HG02938 (cell line): ENCODE measurements at regions not wholly inside any gene's neighbourhood (a gene's known extent, or its start where the extent isn't known, plus 50 kb on each side); places are given as distances from the start of the nearest gene placed in this dataset.
"Not testable (repeated sequence)": the region's sequence is repeated elsewhere in the genome, so short reads cannot be mapped to it uniquely, and the experiment has no call there.

Source experiments
- ATAC-seq: cut with Tn5 transposase; IDR thresholded peaks from one replicate; pipeline ENCODE4 v1.9.1; 2021; ENCODE audit warnings: mild to moderate bottlenecking, moderate library complexity; ENCODE audit not compliant: unreplicated experiment

DNA sequence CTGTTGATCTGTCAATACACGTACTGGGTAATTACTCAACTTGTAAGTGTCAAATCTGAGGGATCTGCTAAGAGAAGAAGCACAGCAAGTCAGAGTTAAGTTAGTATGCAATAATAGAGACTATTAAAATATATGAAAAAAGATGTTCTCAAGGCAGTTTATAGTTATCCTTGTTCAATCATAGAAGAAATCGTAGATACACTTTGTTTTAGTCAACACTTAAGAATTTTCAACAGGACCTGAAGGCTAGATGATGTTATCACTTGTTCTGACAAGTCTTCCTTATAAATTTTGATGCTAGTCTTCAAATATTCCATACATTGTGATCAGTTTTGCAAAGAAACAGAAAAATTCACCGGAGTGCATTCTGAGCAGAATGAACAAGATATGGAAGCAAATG lies 91.1 kb upstream of the KCNQ5 start:
- ATAC-seq = no peak

DNA sequence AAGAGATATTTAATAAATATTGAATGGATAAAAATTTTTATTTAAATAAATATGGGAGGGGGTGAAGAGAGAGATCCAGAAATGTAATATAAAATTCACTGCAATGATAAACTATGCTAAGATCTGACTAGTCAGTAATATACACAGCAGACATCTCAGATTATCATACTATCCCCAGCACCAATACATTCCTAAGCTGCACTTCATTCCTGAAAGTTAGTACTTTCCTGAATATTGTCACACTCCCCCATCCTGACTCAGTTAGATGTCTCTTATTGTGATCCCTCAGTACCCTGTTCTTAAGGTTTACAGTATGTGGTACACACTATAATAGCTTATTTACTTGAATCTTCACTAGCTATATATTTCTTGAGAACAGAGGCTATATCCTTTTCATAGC lies 88.3 kb upstream of the KCNQ5 start:
- ATAC-seq = no peak

DNA sequence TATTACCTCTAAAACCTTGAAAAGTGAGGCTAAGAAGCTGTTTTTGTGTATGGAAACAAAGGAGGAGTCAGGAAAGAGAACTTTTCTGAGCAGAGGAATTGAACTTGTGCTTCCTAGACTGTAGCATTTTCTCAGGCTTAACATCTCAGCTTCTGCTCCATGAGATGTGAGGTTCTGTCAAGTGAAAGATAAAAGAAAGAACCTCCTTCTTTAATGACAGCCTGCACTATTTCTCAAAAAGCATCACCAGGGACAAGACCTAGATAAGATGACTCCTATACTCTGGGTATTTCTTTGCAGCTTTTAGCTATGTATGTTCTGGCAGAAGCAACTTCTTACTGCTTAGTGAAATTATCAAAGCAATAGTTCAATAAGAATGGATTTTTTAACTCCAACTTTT lies 87.6 kb upstream of the KCNQ5 start:
- ATAC-seq = no peak

- ATAC-seq = no peak
These were observed 86.7 kb upstream of the KCNQ5 start for GRCh38 chr6:72535124-72535523.

GRCh38 chr6:72547020-72547419 lies 74.8 kb upstream of the KCNQ5 start:
- no peak for ATAC-seq

DNA sequence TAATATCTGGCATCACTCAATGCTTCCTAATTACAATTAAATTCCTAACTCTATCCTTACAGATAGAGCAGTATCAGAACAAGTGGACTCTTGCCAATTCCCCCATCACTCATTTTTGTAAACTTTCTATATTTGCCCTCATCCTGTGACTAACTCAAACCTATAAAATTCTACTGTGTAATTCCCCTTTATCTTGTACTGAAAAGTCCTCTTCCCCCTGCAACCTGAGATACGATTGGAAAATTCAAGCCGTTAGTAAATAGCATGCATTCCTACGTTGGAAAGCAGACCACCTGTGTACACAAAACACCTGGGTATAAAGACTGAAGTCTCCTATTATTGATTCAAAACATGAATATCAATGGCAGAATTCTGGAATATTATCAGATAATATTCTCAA lies 70.4 kb upstream of the KCNQ5 start:
- no peak for ATAC-seq

DNA sequence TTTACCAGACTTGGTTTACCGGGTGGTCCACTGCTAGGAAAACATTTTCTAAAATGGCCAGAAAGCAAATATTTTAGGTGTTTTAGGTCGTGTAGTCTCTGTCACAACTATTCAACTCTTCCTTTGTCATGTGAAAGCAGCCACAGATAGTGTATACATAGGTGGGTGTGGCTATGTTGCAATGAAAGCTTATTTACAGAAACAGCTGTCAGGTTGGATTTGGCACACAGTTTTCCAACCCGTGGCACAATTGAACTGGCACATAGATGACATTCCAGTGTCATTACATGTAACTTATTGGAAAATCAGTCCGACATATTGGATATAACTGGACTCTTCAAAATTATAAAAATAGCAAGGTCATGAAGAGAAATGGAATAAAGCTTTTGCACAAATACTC lies 68.9 kb upstream of the KCNQ5 start:
- ATAC-seq = no peak

DNA sequence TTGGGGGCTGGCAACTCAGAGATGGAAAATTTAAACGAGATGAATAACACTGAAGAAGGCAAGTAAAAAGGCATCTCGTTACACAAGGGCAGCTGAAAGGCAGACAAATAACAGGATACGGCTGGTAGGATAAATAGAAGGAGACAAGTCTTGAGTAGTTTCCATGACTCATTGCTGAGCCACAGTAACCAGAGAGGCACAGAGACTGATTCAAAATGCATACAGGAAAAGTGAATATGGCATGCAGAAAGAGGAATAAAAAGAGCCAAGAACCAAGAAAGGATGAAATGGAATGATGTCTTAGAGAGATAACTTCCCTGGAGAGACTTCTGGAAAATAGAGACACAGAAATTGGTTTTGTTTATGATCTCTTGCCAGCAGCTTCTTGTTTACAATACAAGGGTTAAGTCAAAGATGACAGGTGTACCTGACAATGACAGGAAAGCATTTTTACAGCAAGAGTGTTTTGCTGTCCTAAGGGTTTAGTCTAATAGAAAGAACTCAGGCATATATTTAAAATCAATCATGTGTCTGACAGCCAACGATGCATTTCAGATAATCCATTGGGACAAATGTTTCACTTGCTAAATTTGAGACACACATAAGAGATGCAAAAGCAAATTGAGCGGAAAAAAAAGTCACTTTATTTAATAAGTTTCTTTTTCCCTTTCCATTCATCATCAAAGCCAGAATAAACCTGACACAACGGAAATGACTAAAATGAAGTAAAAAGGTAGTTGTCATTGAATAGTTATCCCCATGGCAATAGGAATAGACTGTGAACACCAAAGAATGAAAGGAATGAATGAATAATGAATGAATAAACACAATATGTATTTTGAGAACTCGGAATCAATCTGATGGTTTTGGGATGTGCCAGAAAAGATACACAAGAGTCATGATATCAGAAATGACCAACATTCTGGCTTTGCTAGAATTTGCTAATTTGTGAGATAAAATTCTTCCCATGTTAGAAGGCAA lies 68.0 kb upstream of the KCNQ5 start:
- no peak for ATAC-seq

GRCh38 chr6:72554761-72555221 lies 67.1 kb upstream of the KCNQ5 start:
- ATAC-seq = no peak

GRCh38 chr6:72559067-72559466 lies 62.8 kb upstream of the KCNQ5 start:
- ATAC-seq = no peak

GRCh38 chr6:72559555-72559954 lies 62.3 kb upstream of the KCNQ5 start:
- ATAC-seq = no peak

- ATAC-seq = no peak
These were observed 60.9 kb upstream of the KCNQ5 start for GRCh38 chr6:72560721-72561593.

DNA sequence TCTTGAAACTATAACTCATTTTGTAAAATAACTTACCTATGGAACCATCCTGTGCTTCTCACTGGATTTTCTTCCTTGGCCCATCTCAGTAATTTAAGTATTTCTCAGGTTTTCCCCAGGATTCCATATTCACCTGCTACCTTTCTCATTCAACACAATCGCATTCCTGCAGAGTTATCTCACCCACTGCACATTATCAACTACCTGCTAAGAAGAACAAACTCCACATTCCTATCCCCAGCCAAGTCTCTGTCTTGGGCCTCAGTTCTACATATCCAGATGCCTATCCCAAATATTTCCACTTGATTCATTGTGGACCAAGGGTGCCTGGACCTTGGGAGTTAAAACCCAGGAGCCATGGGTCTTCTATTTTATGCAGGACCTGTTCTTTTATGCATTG lies 60.2 kb upstream of the KCNQ5 start:
- no peak for ATAC-seq

- ATAC-seq = no peak
These were observed 57.6 kb upstream of the KCNQ5 start for GRCh38 chr6:72564231-72564630.

- ATAC-seq = not testable (repeated sequence)
These were observed 49.9 kb upstream of the KCNQ5 start for GRCh38 chr6:72571993-72572392.
